ENCODE measurements at regions not wholly inside any gene's neighbourhood (a gene's known extent, or its start where the extent isn't known, plus 50 kb on each side); places are given as distances from the start of the nearest gene placed in this dataset.
"Not testable (repeated sequence)": the region's sequence is repeated elsewhere in the genome, so short reads cannot be mapped to it uniquely, and the experiment has no call there.

- no peak for DNase-seq (ENCODE audit: low spot score)
Measured at GRCh38 chr10:81116201-81116600, 578.5 kb downstream of the SH2D4B start.

DNA sequence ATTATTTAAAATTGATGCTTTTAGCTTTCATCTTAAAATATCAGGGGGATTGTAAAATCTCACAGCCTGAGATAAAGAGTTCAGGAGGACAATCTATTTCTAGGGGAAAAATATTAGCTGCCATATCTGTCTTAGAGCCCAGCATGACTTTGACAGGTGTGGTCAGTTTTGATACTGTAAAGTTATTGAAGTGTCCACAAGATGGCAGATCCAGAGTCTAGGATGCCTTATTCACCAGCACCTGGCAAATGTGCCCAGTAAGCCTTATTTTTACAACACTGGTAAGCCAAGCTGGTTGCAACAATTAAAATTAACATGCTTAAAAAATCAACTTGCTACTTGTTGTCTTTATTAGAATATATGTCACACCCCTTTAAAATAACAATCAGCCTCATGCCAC lies 579.3 kb downstream of the SH2D4B start:
- no peak for DNase-seq (ENCODE audit: low spot score)

DNA sequence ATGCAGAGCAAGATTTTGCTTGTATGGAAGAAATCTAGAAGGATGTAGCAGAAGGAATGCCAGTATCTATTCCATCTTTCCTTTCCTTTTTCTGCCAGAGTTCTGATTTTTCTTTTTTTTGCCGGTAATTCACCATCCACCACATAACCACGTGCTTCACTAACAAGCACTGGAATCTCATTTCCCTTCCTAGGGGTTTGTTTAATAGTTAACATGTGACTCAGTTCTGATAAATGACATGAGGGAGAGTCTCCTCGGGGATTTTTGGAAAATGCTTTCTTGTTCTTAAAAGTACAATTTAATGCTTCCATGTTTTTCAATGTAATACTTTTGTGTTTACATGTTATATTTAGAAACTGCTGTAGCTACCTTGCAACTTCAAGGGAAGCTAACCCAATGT lies 590.2 kb downstream of the SH2D4B start:
- no peak for DNase-seq (ENCODE audit: low spot score)

- no peak for DNase-seq (ENCODE audit: low spot score)
Measured at GRCh38 chr10:81130014-81130413, 592.3 kb downstream of the SH2D4B start.

DNA sequence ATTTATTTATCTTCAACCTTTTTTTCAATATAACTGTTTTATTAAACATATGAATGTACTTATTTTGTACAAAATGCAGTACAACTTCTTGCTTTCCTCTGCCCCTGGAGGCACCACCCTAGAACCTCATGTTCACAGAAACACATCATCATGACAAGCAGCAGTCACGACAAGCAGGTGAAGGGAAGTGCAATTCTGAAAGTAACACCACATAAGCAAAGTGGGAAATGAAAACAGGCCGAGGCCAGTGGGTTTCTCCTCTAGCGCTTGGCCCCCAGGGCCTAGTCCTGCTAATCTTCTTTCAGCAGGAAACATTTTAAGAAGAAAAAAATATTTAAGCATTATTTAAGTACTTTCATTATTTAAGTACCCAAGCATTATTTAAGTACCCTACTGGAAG lies 598.1 kb downstream of the SH2D4B start:
- DNase-seq (ENCODE audit: low spot score) = no peak

DNA sequence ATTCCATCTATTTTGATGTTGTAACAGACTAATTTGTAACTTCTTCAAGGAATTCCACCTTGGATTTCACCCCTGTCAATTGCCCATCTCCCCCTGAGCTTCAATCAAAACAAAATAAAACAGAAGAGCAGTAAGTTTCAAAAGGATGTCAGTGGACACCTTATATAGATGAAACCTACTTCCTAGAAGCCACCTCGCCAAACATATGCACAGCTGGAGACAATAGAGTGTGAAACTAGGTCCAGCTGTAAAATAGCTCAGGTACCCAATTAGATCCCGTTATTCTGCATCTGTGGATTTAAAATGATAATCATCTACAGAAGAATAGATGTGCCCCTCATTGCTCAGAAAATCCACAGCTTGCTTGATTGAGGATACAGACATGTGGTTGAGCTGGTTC lies 598.6 kb downstream of the SH2D4B start:
- DNase-seq (ENCODE audit: low spot score) = no peak

DNA sequence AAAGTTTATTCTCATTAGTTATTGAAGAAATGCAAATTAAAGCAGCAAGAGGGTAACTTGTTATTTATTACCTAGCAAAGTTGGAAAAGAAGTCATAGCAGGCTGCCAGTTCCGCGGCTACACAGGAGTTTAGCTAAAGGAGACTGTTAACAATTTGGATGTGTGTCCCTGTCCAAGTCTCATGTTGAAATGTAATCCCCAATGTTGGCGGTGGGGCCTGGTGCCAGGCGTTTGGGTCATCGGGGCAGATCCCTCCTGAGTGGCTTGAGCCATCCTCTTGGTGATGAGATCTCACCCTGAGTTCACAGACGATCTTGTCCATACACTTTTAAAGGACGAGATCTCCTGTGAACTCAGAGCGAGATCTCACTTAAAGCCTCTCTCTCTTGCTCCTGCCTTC lies 608.3 kb downstream of the SH2D4B start:
- no peak for DNase-seq (ENCODE audit: low spot score)

GRCh38 chr10:81146436-81146835 lies 608.7 kb downstream of the SH2D4B start:
- no peak for DNase-seq (ENCODE audit: low spot score)

DNA sequence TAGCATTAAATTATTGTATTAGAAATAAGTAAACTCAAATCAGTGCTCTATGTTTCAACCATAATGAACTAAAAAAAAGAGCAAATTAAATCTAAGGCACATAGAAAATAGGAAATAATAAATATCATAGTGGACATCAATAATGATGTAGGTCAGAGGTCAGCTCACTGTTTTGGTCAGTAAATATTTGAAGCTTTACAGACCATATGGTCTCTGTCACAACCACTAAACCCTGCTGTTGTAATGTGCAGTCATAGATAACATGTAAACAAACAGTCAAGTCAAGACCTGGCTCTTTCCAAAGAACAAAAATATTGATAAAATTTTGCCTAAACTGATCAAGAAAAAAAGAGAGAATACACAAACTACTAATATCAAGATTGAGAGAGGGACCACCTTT lies 615.0 kb downstream of the SH2D4B start:
- DNase-seq (ENCODE audit: low spot score) = no peak

DNA sequence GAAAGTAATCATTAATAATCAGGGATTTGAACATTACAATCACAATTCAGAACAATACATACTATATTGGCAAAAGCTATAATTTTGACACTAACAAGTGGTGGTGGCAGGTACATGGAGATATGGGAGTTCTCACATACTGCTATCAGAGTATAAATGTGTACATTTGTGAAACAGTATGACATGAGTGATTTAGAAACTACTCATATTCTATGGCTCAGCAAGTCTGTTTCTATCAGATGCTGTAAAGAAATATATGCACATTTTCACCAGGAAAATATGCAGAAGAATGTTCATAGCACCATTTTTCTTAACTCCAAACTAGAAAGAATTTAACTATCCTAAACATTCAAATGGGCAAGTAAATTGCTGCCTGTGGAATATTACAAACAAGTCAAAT lies 620.0 kb downstream of the SH2D4B start:
- DNase-seq (ENCODE audit: low spot score) = no peak

- no peak for DNase-seq (ENCODE audit: low spot score)
Measured at GRCh38 chr10:81177651-81178244, 640.0 kb downstream of the SH2D4B start.

GRCh38 chr10:81179324-81179723 lies 641.6 kb downstream of the SH2D4B start:
- DNase-seq (ENCODE audit: low spot score) = no peak

- no peak for DNase-seq (ENCODE audit: low spot score)
Measured at GRCh38 chr10:81179805-81180452, 642.2 kb downstream of the SH2D4B start.

DNA sequence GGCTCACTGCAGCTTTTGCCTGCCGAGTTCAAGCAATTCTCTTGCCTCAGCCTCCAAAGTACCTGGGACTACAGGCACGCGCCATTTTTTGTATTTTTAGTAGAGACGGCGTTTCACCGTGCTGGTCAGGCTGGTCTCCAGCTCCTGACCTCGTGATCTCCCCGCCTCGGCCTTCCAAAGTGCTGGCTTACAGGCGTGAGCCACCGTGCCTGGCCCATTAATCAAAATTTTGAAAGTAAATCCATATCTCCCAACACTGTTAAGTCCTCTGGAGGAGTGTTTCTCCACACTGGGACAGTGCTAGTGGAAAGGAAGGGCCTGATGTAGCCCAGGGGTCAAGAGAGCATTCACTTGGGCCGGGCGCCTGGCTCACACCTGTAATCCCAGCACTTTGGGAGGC lies 644.6 kb downstream of the SH2D4B start:
- no peak for DNase-seq (ENCODE audit: low spot score)

DNA sequence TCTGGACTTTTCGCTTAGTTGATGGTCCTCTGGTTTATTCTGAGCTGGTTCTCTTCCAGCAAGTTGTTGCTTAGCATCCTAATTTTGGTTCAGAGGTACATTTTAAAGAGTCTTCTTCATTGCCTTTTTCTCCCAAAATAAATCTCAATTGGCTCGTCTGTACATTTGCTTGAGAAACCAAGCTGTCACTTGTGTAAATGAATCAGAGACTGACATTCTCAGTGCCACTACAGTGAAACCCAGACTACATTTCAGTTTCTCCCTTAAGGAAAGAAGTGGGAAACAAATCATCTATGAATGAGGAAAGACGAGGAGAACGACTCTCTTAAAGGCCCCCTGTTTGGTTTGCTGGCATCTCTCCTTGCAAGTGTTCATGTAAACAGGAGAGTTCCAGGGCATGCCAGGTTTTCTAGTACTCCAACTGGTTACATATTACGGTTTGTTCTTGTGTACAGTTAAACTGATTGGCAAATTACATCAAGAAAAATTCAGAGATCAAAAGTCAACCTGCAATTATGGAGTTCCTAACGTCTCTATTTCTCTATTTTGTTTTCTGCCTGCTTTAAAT lies 654.6 kb downstream of the SH2D4B start:
- no peak for DNase-seq (ENCODE audit: low spot score)

- DNase-seq (ENCODE audit: low spot score) = no peak
Measured at GRCh38 chr10:81200801-81201200, 663.1 kb downstream of the SH2D4B start.

DNA sequence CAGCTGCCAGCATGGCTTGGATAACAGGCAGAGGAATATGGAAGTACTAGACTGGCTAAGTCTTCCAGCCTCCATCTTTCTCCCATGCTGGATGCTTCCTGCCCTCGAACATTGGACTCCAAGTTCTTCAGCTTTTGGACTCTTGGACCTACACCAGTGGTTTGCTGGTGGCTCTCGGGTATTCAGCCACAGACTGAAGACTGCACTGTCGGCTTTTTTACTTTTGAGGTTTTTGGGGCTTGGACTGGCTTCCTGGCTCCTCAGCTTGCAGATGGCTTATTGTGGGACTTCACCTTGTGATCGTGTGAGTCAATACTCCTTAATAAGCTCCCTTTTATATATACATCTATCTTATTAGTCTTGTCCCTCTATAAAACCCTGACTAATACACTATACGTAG lies 667.6 kb upstream of the NRG3 start:
- DNase-seq (ENCODE audit: low spot score) = not testable (repeated sequence)

GRCh38 chr10:81213370-81213769 lies 661.6 kb upstream of the NRG3 start:
- DNase-seq (ENCODE audit: low spot score) = no peak

GRCh38 chr10:81215498-81215897 lies 659.5 kb upstream of the NRG3 start:
- no peak for DNase-seq (ENCODE audit: low spot score)

DNA sequence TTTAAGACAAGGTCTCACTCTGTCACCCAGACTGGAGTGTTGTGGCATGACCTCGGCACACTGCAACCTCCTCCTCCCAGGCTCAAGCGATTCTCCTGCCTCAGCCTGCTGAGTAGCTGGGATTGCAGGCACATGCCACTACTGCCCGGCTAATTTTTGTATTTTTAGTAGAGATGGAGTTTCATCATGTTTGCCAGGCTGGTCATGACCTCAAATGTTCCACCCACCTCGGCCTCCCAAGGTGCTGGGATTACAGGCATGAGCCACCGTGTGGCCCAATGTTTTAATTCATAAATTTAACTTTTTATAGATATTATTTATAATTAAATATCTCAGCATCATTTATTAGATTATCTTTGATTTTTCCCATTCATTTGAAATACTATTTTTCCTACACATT lies 658.0 kb upstream of the NRG3 start:
- no peak for DNase-seq (ENCODE audit: low spot score)

DNA sequence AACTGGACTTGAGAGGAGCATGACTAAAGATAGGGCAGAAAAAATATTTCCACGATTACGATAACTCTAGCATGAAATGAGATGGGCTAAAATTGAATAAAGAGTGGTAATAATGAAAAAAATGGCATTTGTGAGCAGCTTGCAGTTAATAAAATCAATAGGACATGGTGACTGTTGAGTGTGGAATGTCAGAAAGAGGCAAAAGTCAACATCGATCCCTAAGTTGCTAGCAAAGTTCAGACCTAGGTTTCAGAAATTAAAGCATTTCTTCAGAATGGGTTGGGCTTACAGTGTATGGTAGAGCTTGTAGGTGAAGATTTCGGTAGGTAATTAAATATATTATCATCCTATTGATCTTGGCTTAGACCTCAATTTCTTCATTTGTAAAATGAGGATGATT lies 656.7 kb upstream of the NRG3 start:
- no peak for DNase-seq (ENCODE audit: low spot score)

- no peak for DNase-seq (ENCODE audit: low spot score)
Measured at GRCh38 chr10:81219758-81220157, 655.2 kb upstream of the NRG3 start.

DNA sequence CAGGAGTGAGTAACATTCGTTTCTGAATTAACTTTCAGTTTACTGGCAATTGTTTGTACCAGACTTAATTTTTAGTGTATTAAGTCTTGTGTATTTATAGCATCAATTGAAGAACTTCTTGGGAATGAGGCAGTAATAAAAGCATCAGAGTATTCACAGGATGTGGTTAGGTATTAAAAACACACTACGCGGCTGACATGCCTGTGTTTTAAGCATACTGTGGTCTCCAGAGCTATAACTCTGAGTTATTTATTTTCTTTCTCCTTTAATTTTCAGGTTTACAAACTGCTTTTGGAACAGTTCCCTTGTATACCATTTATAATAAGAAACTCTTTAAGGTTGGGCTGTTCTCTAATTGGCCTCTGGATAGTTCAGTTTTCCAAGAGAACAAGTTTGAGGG lies 626.1 kb upstream of the NRG3 start:
- DNase-seq (ENCODE audit: low spot score) = no peak
